PFSK-1 (cell line): ENCODE measurements at regions not wholly inside any gene's neighbourhood (a gene's known extent, or its start where the extent isn't known, plus 50 kb on each side); places are given as distances from the start of the nearest gene placed in this dataset.

ENCODE experiments used
- POLR2AphosphoS5 ChIP-seq: IDR thresholded peaks from 2 replicates; pipeline ENCODE4 v1.6.1; 2012; ENCODE audit warnings: low read depth, mild to moderate bottlenecking, control low read depth, low read length, moderate library complexity
- TF ChIP-seq, protein P1 (sequence below), 2 experiments: IDR thresholded peaks; 2 replicates each; pipeline versions ENCODE4 v1.6.1 to v1.8.0; 2011 to 2012; ENCODE audit warnings: low read depth in 2 of 2, low read length in 2 of 2, control low read depth in 1 of 2, inconsistent platforms in 1 of 2, mild to moderate bottlenecking in 1 of 2, moderate library complexity in 1 of 2; ENCODE audit not compliant: insufficient read depth in 1 of 2

DNA sequence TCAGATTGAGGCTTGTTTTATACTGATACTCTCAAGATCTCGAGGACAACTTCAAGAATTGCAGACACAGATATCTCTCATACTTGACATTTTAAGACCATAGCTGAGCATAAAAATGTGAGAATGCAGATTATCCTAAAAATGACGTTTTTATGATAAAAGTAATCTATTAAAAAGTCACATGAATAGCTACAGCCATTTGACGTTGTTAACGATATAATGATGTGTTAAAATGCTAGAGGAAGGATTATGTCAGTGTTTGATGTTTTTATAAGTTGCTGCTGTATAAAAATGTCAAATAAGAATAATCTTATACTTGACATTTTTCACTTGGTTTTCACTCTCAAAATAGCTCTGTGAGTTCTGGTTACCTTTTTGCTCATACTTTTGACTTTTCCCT, 67.1 kb upstream of the NPVF start:
- no peak for TF ChIP-seq POLR2AphosphoS5
- TF ChIP-seq, protein P1, sequence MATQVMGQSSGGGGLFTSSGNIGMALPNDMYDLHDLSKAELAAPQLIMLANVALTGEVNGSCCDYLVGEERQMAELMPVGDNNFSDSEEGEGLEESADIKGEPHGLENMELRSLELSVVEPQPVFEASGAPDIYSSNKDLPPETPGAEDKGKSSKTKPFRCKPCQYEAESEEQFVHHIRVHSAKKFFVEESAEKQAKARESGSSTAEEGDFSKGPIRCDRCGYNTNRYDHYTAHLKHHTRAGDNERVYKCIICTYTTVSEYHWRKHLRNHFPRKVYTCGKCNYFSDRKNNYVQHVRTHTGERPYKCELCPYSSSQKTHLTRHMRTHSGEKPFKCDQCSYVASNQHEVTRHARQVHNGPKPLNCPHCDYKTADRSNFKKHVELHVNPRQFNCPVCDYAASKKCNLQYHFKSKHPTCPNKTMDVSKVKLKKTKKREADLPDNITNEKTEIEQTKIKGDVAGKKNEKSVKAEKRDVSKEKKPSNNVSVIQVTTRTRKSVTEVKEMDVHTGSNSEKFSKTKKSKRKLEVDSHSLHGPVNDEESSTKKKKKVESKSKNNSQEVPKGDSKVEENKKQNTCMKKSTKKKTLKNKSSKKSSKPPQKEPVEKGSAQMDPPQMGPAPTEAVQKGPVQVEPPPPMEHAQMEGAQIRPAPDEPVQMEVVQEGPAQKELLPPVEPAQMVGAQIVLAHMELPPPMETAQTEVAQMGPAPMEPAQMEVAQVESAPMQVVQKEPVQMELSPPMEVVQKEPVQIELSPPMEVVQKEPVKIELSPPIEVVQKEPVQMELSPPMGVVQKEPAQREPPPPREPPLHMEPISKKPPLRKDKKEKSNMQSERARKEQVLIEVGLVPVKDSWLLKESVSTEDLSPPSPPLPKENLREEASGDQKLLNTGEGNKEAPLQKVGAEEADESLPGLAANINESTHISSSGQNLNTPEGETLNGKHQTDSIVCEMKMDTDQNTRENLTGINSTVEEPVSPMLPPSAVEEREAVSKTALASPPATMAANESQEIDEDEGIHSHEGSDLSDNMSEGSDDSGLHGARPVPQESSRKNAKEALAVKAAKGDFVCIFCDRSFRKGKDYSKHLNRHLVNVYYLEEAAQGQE (IDR thresholded peaks at IDR 0.05; ENCODE audit: insufficient read depth in 1 of 2, low read depth in 2 of 2, low read length in 2 of 2), result no peak
